GM10266 (cell line): ENCODE measurements at regions not wholly inside any gene's neighbourhood (a gene's known extent, or its start where the extent isn't known, plus 50 kb on each side); places are given as distances from the start of the nearest gene placed in this dataset.

Source experiments
- DNase-seq: peaks from one replicate; pipeline ENCODE4 v3.0.0; 2012; ENCODE audit errors: extremely low spot score
- CTCF ChIP-seq: IDR thresholded peaks from 2 replicates; pipeline ENCODE4 v1.5.1; 2012; ENCODE audit warnings: mild to moderate bottlenecking, low read depth; ENCODE audit not compliant: control insufficient read depth, insufficient read depth; ENCODE audit errors: missing control alignments

GRCh38 chr12:118498171-118498570 lies 121.8 kb downstream of the SUDS3 start:
- TF ChIP-seq CTCF: no peak
- no peak for DNase-seq

- no peak for TF ChIP-seq CTCF
- DNase-seq: no peak
These were observed 123.9 kb downstream of the SUDS3 start for GRCh38 chr12:118500299-118500698.

- TF ChIP-seq CTCF: no peak
- no peak for DNase-seq
These were observed 125.1 kb downstream of the SUDS3 start for GRCh38 chr12:118501489-118501888.

GRCh38 chr12:118503476-118503875 lies 127.1 kb downstream of the SUDS3 start:
- TF ChIP-seq CTCF: no peak
- no peak for DNase-seq

- DNase-seq: no peak
- TF ChIP-seq CTCF: no peak
These were observed 136.3 kb downstream of the SUDS3 start for GRCh38 chr12:118512669-118513068.

- no peak for TF ChIP-seq CTCF
- no peak for DNase-seq
These were observed 137.3 kb downstream of the SUDS3 start for GRCh38 chr12:118513611-118514010.

GRCh38 chr12:118514297-118514696 lies 137.9 kb downstream of the SUDS3 start:
- no peak for DNase-seq
- no peak for TF ChIP-seq CTCF
